ENCODE measurements at regions not wholly inside any gene's neighbourhood (a gene's known extent, or its start where the extent isn't known, plus 50 kb on each side); places are given as distances from the start of the nearest gene placed in this dataset.

- intact Hi-C loops (cut with micrococcal nuclease), result no loop called here
- H3K79me2 ChIP-seq (ENCODE audit: control insufficient read depth, insufficient read depth, low read length), result no peaks in the 10 kb centered on the region
- no TSS peak for BruUV-seq (replicated peaks)
- 4% methylated on average over 7 of the region's 7 CpGs for WGBS (ENCODE audit: insufficient coverage, low coverage, missing lambda C conversion rate)
- no peak overlapping the region for H3K4me2 ChIP-seq (ENCODE audit: insufficient read depth, low read length)
- 0 out of 5 replicates have a peak, but pooled peaks cover 0 to 3% of the 10 kb centered on the region in 2 experiments for H3K4me1 ChIP-seq (replicated peaks in 1 of 2; ENCODE audit: control insufficient read depth in 2 of 2, insufficient read depth in 2 of 2, low read length in 2 of 2)
- H3K9me3 ChIP-seq (replicated peaks; ENCODE audit: control insufficient read depth, insufficient read depth, low read depth, low read length), result no peaks in the 10 kb centered on the region
- H3K9ac ChIP-seq (ENCODE audit: insufficient read depth in 1 of 2, low read depth in 2 of 2, low read length in 2 of 2), result no peak overlapping the region
- H3K36me3 ChIP-seq (ENCODE audit: control insufficient read depth, insufficient read depth, low read length), result no peaks in the 10 kb centered on the region
- H4K20me1 ChIP-seq (replicated peaks; ENCODE audit: control insufficient read depth, insufficient read depth, low read length), result no peaks in the 10 kb centered on the region
- FAIRE-seq (no peak), DNase-seq (ENCODE audit: extremely low read depth in 1 of 4, low spot score in 3 of 4) (no peak), ATAC-seq (no peak)
- in situ Hi-C loops (cut with MboI), result no loop called here
- TF ChIP-seq NR1H2 (CRISPR knock-in tag; IDR thresholded peaks at IDR 0.05) (no peak), POLR3G (IDR thresholded peaks at IDR 0.05; ENCODE audit: extremely low read depth, insufficient read length, insufficient replicate concordance) (no peak), SIN3A (IDR thresholded peaks at IDR 0.05; ENCODE audit: borderline replicate concordance in 2 of 2, control insufficient read depth in 1 of 2, low read depth in 2 of 2, low read length in 2 of 2) (no peak), CHCHD3 (CRISPR knock-in tag; IDR thresholded peaks at IDR 0.05) (no peak)
- ChIA-PET CTCF (ENCODE audit: low intra/inter-chr PET ratio) (no interaction called here), POLR2A (no interaction called here)
- no peaks in the 10 kb centered on the region for H3K9me1 ChIP-seq (ENCODE audit: control insufficient read depth, insufficient read depth, low read length)
- peaks cover 0 to 8% of the 10 kb centered on the region in 2 experiments; a peak in 2 of 5 replicates for H3K27me3 ChIP-seq (ENCODE audit: control insufficient read depth in 2 of 2, insufficient read depth in 2 of 2, low read length in 2 of 2)
- no peak overlapping the region for H2AFZ ChIP-seq (ENCODE audit: low read depth, low read length)
- no peak overlapping the region for H3K4me3 ChIP-seq
- H3K27ac ChIP-seq (ENCODE audit: extremely low read depth, low read depth, low read length), result no peak overlapping the region
Measured at GRCh38 chr5:170444181-170444580, 55.0 kb upstream of the KCNMB1 start.

- H3K79me2 ChIP-seq (ENCODE audit: control insufficient read depth, insufficient read depth, low read length), result no peaks in the 10 kb centered on the region
- in situ Hi-C loops (cut with MboI), result no loop called here
- no peak overlapping the region for H3K27ac ChIP-seq (ENCODE audit: extremely low read depth, low read depth, low read length)
- DNase-seq (ENCODE audit: extremely low read depth in 1 of 4, low spot score in 3 of 4) (no peak), ATAC-seq (no peak), FAIRE-seq (no peak)
- H3K27me3 ChIP-seq (ENCODE audit: control insufficient read depth in 2 of 2, insufficient read depth in 2 of 2, low read length in 2 of 2), result peaks cover 0 to 6% of the 10 kb centered on the region in 2 experiments; a peak in 2 of 5 replicates
- intact Hi-C loops (cut with micrococcal nuclease), result no loop called here
- BruUV-seq (replicated peaks), result no TSS peak
- no peaks in the 10 kb centered on the region for H3K9me1 ChIP-seq (ENCODE audit: control insufficient read depth, insufficient read depth, low read length)
- H3K4me3 ChIP-seq, result no peak overlapping the region
- 0 out of 5 replicates have a peak, but pooled peaks cover 0 to 3% of the 10 kb centered on the region in 2 experiments for H3K4me1 ChIP-seq (replicated peaks in 1 of 2; ENCODE audit: control insufficient read depth in 2 of 2, insufficient read depth in 2 of 2, low read length in 2 of 2)
- H2AFZ ChIP-seq (ENCODE audit: low read depth, low read length), result no peak overlapping the region
- H3K36me3 ChIP-seq (ENCODE audit: control insufficient read depth, insufficient read depth, low read length), result no peaks in the 10 kb centered on the region
- no peaks in the 10 kb centered on the region for H4K20me1 ChIP-seq (replicated peaks; ENCODE audit: control insufficient read depth, insufficient read depth, low read length)
- H3K9me3 ChIP-seq (replicated peaks; ENCODE audit: control insufficient read depth, insufficient read depth, low read depth, low read length), result no peaks in the 10 kb centered on the region
- CTCF ChIA-PET (ENCODE audit: low intra/inter-chr PET ratio), result no interaction called here
- POLR2A ChIA-PET, result no interaction called here
- TF ChIP-seq MAZ (CRISPR knock-in tag; conservative IDR thresholded peaks at IDR 0.05 in 1 of 2, IDR thresholded peaks at IDR 0.05 in 1 of 2) (no peak), NR2C2 (CRISPR knock-in tag; IDR thresholded peaks at IDR 0.05) (no peak), NR2C2 (tag; IDR thresholded peaks at IDR 0.05) (no peak), ZNF77 (CRISPR knock-in tag; IDR thresholded peaks at IDR 0.05) (no peak), HDAC3 (IDR thresholded peaks at IDR 0.05; ENCODE audit: borderline replicate concordance, partially characterized antibody) (no peak), ZBTB43 (CRISPR knock-in tag; IDR thresholded peaks at IDR 0.05) (no peak), CCNT2 (IDR thresholded peaks at IDR 0.05; ENCODE audit: borderline replicate concordance, extremely low read depth, insufficient read length, low read depth, low read length) (no peak)
- WGBS (ENCODE audit: insufficient coverage, low coverage, missing lambda C conversion rate), result 0% methylated on average over 2 of the region's 2 CpGs
- no peak overlapping the region for H3K4me2 ChIP-seq (ENCODE audit: insufficient read depth, low read length)
- no peak overlapping the region for H3K9ac ChIP-seq (ENCODE audit: insufficient read depth in 1 of 2, low read depth in 2 of 2, low read length in 2 of 2)
Measured at GRCh38 chr5:170443624-170444023, 54.5 kb upstream of the KCNMB1 start.

All from K562 (cell line).